ENCODE measurements at regions not wholly inside any gene's neighbourhood (a gene's known extent, or its start where the extent isn't known, plus 50 kb on each side); places are given as distances from the start of the nearest gene placed in this dataset.

DNA sequence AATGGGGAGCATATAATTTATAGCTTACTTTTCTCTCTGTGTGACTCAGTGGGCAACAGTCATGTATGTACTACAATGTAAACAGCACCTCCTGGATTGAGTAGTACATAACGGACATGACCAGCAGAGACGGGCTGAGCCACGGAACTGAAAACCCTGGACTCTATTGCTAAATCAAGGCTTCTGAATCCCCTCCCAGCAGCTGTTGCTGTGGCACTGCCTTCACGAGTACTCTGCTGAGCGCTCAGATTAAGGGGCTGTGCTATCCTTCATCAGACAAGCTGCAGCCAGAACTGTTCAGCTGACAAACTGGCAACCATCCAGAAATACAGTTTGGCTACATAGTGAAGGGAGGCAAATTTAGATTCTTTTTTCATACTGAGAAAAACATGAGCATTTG lies 131.3 kb upstream of the CCDC180 start:
- Histone ChIP-seq H3K9ac (replicated peaks in 1 of 4; ENCODE audit: extremely low read depth in 1 of 4, low read depth in 3 of 4, low read length in 3 of 4) (no peak overlapping the region), H2BK20ac (ENCODE audit: low read length) (no peak overlapping the region), H4K5ac (ENCODE audit: insufficient read length, low read depth, low read length) (no peak overlapping the region), H3K23ac (ENCODE audit: insufficient read length) (no peak overlapping the region), H3K9me3 (ENCODE audit: insufficient read depth in 2 of 2, low read depth in 1 of 2, low read length in 1 of 2) (no peaks in the 10 kb centered on the region), H2AFZ (ENCODE audit: low read length) (no peak overlapping the region), H3K27ac (ENCODE audit: low read depth, low read length) (no peak overlapping the region), H2BK12ac (ENCODE audit: low read depth, low read length) (no peak overlapping the region), H3K18ac (ENCODE audit: extremely low read depth, low read length) (no peak overlapping the region), H2BK15ac (ENCODE audit: low read length) (no peak overlapping the region), H3K27me3 (replicated peaks in 1 of 4; ENCODE audit: control insufficient read depth in 3 of 4, extremely low read depth in 1 of 4, insufficient read depth in 3 of 4, low read length in 3 of 4) (no peaks in the 10 kb centered on the region), H4K91ac (replicated peaks; ENCODE audit: insufficient read length, low read length) (no peak overlapping the region), H4K20me1 (replicated peaks in 1 of 2; ENCODE audit: control insufficient read depth in 1 of 2, insufficient read depth in 2 of 2, low read length in 2 of 2) (no peaks in the 10 kb centered on the region), H3K56ac (replicated peaks; ENCODE audit: insufficient read length, low read depth, low read length) (no peak overlapping the region), H3K4me3 (ENCODE audit: extremely low read depth in 1 of 4, insufficient read depth in 2 of 4, low read depth in 3 of 4, low read length in 4 of 4) (no peak overlapping the region), H3K79me1 (ENCODE audit: low read depth, low read length) (no peaks in the 10 kb centered on the region), H3K4ac (replicated peaks; ENCODE audit: insufficient read length, low read depth, low read length) (no peak overlapping the region), H3K4me1 (replicated peaks in 1 of 4; ENCODE audit: control insufficient read depth in 3 of 4, insufficient read depth in 4 of 4, low read length in 3 of 4) (no peaks in the 10 kb centered on the region), H2AK5ac (ENCODE audit: low read depth, low read length) (no peak overlapping the region), H3K23me2 (ENCODE audit: low read depth, low read length) (no peaks in the 10 kb centered on the region), H3K79me2 (ENCODE audit: control insufficient read depth in 1 of 2, insufficient read depth in 2 of 2, low read length in 2 of 2) (no peaks in the 10 kb centered on the region), H2BK120ac (replicated peaks; ENCODE audit: low read depth, low read length) (no peak overlapping the region), H3K4me2 (ENCODE audit: insufficient read depth in 1 of 2, low read depth in 2 of 2, low read length in 2 of 2) (no peak overlapping the region), H3K14ac (ENCODE audit: insufficient read length) (no peak overlapping the region), H2BK5ac (ENCODE audit: low read depth, low read length) (no peak overlapping the region), H3K36me3 (ENCODE audit: control insufficient read depth in 2 of 4, insufficient read depth in 4 of 4, low read length in 3 of 4) (peaks cover 0 to 73% (median 40%) of the 10 kb centered on the region in 4 experiments; a peak in 7 of 8 replicates), H4K8ac (ENCODE audit: extremely low read depth, insufficient read depth, low read length) (no peak overlapping the region)
- WGBS, 2 experiments (ENCODE audit: extremely low coverage in 1 of 2, insufficient coverage in 1 of 2, insufficient read length in 1 of 2, insufficient replicate concordance in 2 of 2, low coverage in 1 of 2, low lambda C conversion rate in 2 of 2, missing lambda C conversion rate in 1 of 2) = 94% methylated on average over 5 of the region's 5 CpGs; no CpG with 5 or more reads in 1 of the 2 experiments
- FAIRE-seq = no peak
- DNase-seq (ENCODE audit: low read depth in 1 of 2, low spot score in 2 of 2) = no peak
- ChIA-PET CTCF (ENCODE audit: partially characterized antibody) (no interaction called here), POLR2A (ENCODE audit: partially characterized antibody) (no interaction called here)
- TF ChIP-seq CTCF (IDR thresholded peaks at IDR 0.05; ENCODE audit: control extremely low read depth in 1 of 3, insufficient read depth in 1 of 3, low read depth in 1 of 3, low read length in 3 of 3) (no peak), CHD2 (IDR thresholded peaks at IDR 0.05; ENCODE audit: low read length) (no peak), TCF12 (IDR thresholded peaks at IDR 0.05; ENCODE audit: low read depth, low read length) (no peak), HDAC2 (IDR thresholded peaks at IDR 0.05; ENCODE audit: borderline replicate concordance in 1 of 2, low read depth in 2 of 2, low read length in 2 of 2) (no peak), SP2 (IDR thresholded peaks at IDR 0.05; ENCODE audit: low read length) (no peak), ATF2 (IDR thresholded peaks at IDR 0.05; ENCODE audit: low read length) (no peak), CBX8 (IDR thresholded peaks at IDR 0.05; ENCODE audit: borderline replicate concordance, low read depth, low read length) (no peak), POLR2AphosphoS5 (IDR thresholded peaks at IDR 0.05; ENCODE audit: low read depth, low read length) (no peak)
- TF ChIP-seq, protein P1, sequence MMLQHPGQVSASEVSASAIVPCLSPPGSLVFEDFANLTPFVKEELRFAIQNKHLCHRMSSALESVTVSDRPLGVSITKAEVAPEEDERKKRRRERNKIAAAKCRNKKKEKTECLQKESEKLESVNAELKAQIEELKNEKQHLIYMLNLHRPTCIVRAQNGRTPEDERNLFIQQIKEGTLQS (IDR thresholded peaks at IDR 0.05; ENCODE audit: insufficient read depth, low read depth, low read length) = no peak

Measured in H1 (cell line).